ENCODE measurements at regions not wholly inside any gene's neighbourhood (a gene's known extent, or its start where the extent isn't known, plus 50 kb on each side); places are given as distances from the start of the nearest gene placed in this dataset.

DNA sequence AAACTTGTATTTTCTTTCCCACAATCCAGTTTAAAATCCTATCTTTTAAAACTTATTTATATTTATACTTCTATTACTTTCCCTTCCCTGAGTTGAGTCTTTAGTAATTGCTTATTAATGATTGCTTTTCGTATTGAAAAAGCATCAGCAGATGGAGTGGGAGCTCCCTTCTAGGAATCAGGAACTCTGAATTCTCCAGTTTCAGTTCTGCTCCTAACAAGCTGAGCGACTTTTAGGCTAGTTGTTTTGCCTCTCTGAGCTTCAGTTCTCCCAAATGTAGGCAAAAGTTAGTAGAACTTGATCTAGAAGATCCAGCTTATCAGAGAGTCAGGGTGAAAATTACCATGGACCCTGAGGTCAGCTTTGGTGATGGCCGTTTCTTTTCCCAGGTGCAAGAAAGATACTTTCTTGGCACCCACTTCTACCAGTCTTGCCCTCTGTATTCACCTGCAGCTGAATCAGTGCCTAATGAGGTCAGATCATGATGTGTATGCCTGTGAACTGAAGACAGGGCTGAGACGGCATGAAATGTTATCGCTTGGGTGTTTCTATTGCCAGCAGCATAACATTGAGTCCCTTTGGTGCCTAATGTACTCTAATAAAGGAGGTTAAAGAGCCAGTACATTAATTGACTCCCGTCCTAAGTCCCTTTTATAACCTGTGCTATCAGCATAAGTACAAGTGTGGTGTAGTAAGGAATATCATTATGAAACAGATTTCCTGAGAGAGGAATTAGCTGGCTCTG, 194.5 kb upstream of the TBC1D5 start:
- no peak for DNase-seq

DNA sequence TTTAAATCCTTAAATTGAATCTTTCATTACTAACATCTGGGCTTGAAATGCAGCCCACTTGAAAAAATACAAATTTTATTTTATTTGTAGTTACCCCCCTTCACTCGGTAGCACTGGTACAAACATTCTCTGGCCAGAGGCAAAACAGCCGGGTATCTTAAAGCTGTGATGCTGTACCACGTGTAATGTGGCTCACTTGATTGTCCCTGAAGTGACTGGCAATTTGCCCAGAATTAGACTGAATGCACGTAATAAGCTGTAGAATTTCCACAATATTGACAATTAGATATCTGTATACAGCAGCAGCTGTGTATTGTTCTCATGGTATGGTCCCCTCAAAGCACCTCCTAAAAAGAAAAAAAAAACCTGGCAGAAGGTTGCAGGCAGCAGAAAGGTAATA, 192.8 kb upstream of the TBC1D5 start:
- DNase-seq: peak; percentile 50

DNA sequence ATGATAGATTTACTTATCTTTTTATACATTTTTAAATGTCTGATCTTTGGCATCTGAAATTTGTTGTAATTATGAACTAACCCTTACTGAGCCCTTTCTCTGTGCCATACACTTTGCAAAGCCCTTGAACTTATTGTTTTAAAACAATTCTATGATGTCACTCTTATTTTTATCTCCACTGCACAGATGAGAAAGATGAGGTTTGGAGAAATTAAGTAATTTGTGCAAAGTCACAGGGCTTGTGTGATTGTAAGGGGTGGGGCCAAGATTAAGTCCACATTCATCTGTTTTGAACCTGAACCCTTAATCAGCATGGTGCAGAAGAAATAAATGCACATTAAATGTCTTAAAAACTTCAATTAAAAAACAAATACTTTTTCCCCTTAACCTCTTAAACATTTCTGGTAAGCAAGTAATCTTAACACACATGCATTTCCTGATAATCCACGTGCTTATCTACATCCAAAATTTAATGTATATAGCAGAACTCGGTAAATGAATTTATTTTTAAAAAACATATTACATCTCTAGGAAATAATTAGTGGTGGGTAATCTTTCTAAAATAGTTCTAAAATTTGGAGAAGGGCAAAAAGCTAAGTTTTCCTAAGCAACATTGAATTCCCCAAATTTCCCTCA, 189.8 kb upstream of the TBC1D5 start:
- no peak for DNase-seq

DNA sequence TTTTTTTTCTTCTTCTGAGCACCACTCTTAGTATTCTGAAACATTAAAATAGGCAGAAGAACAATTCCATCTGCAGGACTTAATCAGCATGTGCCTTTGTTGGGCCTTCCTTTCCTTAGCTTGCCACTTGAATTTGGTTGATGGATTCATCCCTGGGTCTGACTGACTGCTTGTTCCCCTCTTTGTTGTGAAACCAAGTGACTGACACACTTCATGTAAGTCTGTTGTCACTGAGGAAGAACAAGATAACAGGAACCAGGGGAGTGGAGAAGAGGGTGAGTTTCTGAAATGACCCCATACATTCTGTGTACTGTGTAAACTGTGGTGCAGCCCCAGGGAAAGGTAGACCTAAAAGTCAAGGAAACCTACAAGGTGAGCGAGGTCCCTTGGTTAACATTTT, 188.7 kb upstream of the TBC1D5 start:
- no peak for DNase-seq

DNA sequence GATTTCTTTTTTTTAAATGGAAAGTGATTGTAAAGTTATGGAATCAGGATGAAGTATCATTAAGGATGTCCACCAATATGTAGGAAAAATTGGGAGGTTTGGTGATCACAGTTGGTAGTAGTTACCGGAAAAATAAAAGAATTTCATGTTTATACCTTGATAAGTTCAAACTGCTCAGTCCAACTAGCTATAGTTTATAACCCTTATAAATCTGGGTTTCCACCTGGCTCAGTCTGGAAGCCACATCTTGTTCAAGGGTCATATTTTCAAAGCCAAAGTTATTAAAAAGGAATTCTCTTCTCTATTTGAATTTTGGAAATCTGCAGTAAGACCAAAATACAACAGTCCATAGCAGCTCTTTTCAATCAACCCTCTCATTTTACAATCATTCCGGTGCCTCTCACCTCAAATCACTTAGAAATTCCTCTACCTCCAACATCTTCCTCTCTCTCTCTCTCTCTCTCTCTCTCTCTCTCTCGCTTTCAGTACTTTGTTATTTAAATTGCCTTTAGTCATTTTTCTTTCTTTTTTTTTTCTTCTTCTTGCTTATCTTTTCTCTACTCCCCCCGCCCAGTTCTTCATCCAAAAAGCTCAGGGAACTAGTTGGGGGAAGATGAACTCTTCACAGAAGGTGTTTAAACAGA, 186.2 kb upstream of the TBC1D5 start:
- no peak for DNase-seq

DNA sequence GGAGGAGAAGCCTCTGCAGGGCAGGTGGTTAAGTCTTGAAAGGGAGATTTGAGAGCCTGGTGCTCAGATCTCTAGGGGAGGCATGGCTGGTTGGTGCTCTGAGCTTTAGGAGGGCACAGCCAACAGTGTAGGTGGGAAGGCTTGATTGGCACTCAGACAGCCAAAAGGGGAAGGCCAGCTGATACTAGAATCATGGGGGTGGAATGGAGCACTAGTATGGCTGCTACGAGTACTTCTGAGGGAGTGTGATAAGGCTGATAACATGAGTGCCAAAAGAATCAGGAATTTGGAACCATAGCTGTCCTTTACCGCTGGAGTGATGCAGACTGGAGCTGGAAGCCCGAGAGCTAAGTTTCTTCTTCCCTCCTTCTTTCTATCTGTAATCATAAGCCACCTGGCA, 184.6 kb upstream of the TBC1D5 start:
- no peak for DNase-seq

DNA sequence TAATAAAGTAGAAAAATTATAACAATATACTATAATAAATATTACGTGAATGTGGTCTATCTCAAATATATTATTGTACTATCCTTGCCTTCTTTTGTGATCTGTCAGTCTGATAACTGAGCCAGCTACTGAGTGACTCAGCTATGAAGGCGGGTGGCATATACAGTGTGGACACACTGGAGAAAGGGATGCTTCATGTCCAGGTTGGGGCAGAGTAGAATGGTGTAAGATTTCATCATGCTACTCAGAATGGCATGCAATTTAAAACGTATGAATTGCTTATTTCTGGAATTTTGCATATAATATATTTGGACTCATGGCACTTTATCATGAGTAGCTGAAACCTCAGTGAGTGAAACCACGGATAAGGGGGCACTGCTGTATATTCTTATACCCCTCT, 172.9 kb upstream of the TBC1D5 start:
- no peak for DNase-seq

DNA sequence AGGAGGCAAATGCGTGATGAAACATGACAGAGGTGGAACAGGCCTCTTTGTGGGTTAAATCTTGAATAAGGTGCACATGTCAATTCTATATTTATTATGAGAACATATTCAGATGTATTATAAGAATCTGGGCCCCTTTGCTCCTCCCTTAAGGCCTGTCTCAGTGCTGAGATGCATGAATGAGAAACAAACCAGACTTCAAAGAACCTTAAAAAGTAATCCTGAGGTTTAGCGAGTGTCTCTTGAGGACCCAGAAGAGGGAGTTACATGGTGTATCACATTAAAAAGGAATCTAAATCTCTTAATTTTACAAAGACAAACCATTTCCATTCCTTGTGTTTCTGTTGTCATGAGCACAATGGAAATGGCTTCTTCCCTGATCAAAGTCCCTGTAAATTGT, 170.9 kb upstream of the TBC1D5 start:
- no peak for DNase-seq

DNA sequence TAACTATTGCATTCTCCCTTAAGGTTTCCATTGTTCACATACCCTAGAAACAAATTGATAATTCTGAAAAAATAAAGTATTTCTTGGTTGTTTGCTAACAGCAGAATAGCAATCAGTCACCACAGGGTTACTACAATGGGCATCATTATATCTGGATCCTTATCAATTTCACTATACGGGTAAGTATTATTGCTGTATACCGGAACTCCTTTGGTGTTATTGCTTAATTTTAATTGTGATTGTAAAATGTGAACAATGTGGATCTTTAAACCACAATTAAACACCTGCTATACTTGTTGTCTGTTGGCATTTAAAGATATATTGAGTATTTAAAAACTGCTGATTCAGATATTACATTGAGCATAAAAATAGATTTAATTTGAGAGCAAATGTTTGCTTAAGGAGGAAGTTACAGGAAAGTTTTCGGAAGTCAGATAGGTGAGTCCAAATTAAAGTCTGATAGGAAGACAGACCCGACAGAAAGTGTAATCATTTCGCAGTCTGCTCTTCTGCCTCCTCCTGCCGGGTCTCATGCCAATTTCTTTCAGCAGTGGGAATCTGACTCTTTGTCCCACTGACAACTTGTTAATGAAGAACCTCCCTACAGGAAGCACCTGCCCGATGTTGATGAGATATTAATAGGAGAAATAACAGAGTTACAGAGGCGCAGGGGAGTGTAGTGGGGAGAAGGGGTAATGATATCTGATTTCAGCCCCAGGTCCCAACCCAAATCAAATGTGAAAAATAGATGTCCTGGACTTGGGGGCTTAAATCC, 169.7 kb upstream of the TBC1D5 start:
- no peak for DNase-seq

DNA sequence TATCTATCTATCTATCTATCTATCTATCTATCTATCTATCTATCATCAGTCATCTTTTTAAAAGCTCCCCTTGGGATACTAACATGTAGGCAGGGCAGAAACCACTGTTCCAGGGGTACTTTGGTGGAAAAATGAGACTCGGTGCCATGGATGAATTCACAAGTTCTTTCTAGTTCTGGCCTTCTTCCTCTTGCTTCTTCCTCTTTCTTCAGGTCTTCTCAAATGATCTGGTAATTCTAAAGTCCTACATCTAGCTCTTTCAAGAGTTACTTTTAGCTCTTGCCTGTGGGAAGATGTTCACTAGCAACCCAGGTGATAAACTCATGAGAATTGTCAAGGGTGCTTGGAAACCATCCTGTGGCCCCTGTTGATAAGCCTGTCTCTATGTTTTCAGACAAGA, 168.5 kb upstream of the TBC1D5 start:
- no peak for DNase-seq

DNA sequence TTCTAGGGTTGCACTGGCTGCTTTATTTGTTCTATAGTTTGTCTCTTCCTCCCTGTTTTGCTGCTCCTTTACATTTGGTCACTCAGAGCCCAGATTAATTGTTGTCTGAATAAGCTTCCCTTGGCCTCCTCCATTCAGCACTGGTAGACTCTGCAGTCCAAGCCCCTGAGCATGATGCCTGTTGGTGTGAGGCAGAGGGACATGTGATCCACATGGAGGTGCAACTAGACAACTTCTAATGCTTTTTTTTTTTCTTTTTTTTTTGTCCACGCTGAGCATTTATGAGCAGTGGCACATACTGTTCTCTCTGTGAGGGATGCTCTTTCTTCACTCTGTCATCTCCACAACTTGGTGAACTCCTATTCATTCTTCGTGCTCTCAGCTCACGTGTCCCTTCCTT, 167.3 kb upstream of the TBC1D5 start:
- DNase-seq: no peak

DNA sequence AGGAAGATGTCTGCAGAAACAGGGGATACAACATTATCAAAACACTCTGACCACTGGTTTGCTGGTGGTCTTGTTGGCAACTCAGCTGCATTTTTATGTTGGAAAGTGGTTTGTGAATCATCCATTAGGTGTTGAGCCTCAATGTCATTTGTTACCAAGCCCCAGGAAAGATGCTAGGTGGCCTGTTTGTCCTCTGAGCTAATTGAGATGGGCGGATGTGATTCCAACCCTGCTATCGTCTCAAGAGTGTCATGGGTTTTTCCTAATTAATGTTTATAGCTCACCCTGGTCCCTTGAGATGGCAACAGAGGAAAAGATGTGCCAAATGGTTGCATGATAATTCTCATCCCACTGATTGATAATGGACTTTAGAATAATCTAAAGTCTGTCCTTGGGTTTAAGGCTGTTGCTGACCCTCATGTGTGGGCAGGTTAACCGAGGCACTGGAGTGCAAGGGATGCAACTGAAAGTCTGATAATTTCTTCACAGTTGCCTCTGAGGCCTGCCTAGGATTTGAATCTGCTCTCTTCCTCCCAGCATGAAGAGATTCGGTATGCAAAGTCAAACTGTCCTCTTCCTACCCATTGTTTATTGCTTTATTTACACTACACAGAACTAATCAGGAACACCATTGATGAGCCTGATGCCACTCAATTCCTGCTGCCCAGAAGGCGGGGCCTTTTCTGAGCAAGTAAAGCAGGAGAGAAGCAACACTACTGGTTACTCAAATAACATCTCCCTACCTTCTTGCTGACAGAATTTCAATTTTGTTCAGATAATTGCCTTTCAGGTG, 166.2 kb upstream of the TBC1D5 start:
- no peak for DNase-seq

DNA sequence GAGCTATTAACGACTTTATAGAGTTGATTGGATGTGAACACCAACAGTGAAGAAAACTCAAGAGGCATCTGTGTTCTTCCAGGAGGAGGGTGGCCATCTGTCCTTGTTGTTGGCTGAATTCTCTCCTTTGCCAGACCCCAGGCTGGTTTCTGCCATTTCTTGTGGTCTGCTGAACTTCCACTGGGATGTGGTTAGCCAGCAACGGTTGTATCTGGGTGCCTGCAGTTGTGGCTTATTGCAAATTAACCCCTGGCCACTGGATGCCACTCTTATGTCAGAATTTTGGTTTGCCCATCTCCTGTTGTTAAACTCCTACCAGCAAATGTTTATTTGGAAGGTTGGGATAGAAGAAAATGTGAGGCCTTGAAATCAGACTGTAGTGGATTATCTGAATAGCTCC, 163.6 kb upstream of the TBC1D5 start:
- DNase-seq: no peak

DNA sequence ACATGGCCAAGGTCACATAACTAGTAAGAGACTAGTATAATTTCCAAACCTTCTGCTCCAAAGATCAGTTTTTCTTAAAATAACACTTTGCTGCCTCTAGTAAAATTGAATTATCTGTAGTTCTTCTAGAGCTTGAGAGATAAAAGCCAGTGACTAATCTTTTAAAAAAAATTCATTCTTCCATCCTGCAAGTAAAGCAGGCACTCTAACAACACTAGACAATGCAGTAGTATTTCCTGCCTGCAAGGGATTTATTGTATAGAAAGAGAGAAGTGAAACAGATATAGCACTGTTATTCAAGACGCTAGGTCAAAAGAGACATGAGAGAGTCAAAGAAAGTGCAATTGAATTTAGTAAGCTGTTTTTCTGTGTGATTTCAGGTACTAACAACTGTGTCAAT, 159.5 kb upstream of the TBC1D5 start:
- DNase-seq: no peak

DNA sequence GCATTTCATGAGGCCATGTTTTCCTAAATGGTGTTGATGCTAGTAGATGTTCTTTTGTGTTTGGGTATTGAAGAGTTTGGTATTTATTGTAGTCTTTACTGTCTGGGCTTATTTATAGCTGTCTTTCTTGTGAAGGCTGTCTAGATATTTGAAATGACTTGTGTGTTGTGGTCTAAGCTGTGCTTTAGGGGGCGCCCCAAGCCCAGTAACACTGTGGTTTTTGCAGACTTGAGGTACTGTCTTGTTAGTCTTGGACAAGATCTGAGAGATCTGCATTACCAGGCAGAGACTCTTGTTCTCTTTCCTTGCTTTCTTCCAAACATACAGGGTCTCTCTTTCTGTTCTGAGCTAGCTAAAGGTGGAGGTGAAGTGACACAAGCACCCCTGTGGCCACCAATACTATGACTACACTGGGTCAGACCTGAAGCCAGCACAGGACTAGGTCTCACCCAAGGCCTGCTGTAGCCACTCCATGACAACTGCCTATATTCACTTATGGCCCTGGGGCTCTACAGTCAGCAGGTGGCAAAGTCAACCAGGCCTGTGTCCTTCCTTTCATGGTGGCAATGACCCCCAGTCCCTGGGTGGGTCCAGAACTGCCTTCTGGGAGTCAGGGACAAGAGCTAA, 152.1 kb upstream of the TBC1D5 start:
- DNase-seq: no peak

DNA sequence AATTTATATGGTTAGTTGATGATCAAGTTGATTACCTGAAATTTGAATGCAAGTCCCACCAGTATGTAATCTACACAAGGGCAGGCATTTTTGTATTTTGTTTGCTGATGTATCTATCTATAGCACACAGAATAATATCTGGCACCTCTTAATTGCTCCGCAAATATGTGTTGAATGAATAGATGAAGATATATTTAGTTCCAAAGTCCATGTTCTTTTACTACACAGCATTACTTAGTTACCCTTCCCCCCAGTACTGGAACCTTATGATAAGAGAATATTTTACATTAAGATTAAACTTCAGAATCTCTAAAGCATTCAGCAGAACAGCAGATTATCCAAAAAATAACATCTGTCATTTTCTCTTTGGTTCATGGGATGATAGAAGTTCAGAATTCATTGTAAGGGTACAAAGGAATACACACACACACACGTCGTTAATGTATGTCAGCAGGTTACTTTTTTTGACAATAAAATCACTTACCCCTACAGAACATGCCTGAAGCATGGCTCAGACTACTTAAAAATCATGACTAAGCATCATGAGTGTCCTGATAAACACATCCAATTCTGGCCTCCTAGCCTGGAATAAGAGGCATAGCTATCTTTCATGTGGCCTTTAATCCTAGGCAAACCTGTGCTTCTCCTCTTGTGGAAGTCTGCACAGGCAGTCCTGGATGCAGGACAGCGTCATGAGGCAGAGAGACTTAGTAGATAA, 148.9 kb upstream of the TBC1D5 start:
- DNase-seq: no peak

DNA sequence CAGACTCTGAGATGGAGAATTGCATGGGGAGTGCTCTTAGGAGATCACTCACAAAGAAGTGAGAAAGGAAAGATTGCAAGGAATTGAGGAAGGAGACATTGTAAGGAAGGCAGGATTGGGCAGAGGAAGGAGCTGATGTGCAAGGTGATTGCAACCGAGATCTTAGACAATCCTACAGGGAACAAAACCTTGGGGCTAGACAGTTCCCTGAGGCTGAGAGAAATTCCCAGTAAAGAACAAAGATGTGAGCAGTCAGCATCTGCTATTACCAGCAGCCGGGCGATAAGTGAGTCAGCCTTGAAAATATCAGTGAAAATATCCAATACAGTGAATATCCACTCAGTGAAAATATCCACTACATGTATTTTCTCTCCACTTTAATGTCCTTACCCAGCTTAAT, 143.6 kb upstream of the TBC1D5 start:
- no peak for DNase-seq

DNA sequence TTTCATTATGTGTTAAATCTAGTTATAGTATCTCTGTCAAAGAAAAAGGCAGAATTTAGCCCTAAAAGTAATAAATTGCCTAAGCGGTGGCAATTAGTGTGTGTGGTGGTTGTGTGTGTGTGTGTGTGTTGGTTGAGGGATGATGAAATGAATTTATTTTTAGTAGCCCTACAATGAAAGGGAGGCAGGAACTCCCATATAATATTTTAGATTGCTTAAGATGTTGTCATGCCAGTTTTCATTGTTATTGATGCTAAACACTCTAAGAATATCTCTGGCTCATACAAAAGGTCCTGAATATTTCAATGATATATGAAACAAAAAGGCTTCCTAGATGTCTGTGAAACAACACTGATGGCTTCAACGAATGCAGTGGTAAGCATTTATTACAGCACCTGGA, 140.6 kb upstream of the TBC1D5 start:
- DNase-seq: no peak

DNA sequence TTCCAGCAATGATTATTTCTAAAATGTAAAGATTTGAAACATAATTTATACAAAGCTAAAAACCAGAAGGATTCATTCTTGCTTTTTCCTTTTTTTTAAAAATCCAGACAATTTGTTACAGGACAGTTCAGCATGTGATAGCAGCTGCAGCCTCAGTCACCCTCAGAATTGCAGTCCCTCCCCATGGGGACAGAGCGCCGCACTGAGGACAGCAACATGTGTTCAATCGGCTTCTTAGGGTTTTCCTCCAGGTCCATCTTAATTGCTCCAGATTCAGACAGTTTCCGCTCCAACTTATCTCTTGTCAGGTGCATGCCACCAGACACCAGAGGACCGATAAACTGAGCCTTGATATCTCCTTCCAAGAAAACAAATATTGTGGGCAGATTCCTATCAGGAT, 134.9 kb upstream of the TBC1D5 start:
- DNase-seq: no peak

DNA sequence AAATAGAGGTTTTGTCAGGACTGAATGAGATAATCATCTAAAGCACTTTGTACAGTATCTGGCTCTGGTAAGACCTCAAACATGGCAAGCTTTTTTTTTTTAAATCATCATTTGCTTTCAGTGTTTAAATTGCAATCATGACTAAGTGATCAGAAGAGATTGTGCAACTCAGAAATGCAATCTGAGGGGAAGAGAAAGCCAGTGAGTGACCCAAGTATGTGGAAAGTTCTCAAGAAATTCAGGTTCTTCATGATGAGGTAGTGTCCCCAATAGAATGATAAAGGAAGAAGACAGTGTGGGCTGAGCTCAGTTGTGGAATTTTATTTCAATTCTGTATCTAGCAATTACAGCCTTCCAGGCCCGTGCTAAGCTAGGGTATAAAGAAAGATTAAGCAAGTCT, 132.2 kb upstream of the TBC1D5 start:
- DNase-seq: no peak

DNA sequence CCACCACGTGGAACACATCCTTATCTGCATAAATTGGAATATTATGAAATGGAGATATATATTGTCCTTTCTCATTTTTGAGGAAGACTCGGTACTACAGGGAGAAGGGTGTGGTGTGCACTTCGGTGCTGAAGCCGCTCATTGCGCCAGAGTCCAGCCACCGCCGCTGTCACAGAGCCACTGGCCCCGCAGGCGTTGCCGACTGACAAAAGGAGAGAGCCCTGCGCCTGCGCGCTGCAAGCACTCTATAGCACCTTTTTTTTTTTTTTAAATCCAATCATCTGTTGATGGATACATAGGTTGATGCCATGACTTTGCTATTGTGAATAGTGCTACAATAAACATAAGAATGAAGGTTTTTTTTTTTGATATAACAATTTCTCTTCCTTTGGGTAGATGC, 130.0 kb upstream of the TBC1D5 start:
- no peak for DNase-seq

DNA sequence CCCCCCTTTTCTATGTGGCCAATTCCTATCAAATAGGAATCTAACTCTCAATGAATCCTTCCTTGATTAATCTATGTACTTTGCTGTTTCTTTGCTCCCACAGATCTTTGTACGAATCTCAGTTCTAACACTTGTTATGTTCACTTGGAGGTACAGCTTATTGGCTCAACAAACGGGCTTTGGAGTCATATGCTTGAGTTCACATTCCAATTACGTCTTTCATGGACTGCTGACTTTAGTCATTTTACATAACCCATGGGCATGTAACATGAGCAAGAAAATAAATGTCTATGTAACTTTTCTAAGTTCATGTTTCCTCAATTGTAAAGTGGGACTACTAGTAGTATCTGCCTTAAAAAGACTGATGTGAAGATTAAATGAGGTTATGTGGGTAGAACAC, 123.2 kb upstream of the TBC1D5 start:
- DNase-seq: no peak
